OCI-LY7 (cell line): ENCODE measurements at regions not wholly inside any gene's neighbourhood (a gene's known extent, or its start where the extent isn't known, plus 50 kb on each side); places are given as distances from the start of the nearest gene placed in this dataset.

Experiments used
- BruUV-seq: library from RNA; stranded (reverse); fragments of 400-500 nt; replicated peaks from 2 replicates; lab custom pipeline; 2021; lab: Mats Ljungman, UMichigan
- CTCF ChIA-PET: fragments of 300-600 bp; sonication (Branson Sonifier 250); formaldehyde crosslinking; loops from one replicate; lab custom pipeline; 2022; ENCODE audit warnings: antibody characterized with exemption; ENCODE audit not compliant: unreplicated experiment; lab: Charles Lee
- POLR2A ChIA-PET: fragments of 300-600 bp; sonication (Branson Sonifier 250); formaldehyde crosslinking; loops from one replicate; lab custom pipeline; 2022; ENCODE audit warnings: antibody characterized with exemption; lab: Charles Lee
- DNase-seq: peaks from one replicate; pipeline ENCODE4 v3.0.0-alpha.2; 2015; ENCODE audit warnings: low spot score
- H2AFZ ChIP-seq: fragments of 200-600 bp; sonication (generic), shearing (Covaris generic); 2 replicates; pipeline ENCODE4 v1.6.1; 2014; ENCODE audit warnings: mild to moderate bottlenecking, antibody characterized with exemption, low read length, moderate library complexity
- H3K27ac ChIP-seq: fragments of 200-600 bp; sonication (generic); 2 replicates; pipeline ENCODE4 v1.5.1; 2014; ENCODE audit warnings: mixed run types, low read depth, mild to moderate bottlenecking, moderate library complexity, low read length, inconsistent platforms; ENCODE audit not compliant: poor library complexity, severe bottlenecking
- H3K36me3 ChIP-seq: fragments of 200-600 bp; sonication (generic); 2 replicates; pipeline ENCODE4 v1.6.1; 2014; ENCODE audit warnings: mild to moderate bottlenecking, antibody characterized with exemption, low read length, moderate library complexity, mixed read lengths; ENCODE audit not compliant: insufficient read depth
- H3K4me1 ChIP-seq: fragments of 200-600 bp; sonication (generic); 2 replicates; pipeline ENCODE4 v1.5.1; 2014; ENCODE audit warnings: mild to moderate bottlenecking, low read length; ENCODE audit not compliant: insufficient read depth, poor library complexity, severe bottlenecking
- H3K4me2 ChIP-seq: fragments of 200-600 bp; sonication (generic); 2 replicates; pipeline ENCODE4 v1.6.1; 2014; ENCODE audit warnings: mild to moderate bottlenecking, low read length
- H3K4me3 ChIP-seq: fragments of 200-600 bp; sonication (generic); 2 replicates; pipeline ENCODE4 v1.5.1; 2014; ENCODE audit warnings: mild to moderate bottlenecking, low read depth, low read length; ENCODE audit not compliant: poor library complexity, severe bottlenecking
- H3K79me2 ChIP-seq: fragments of 200-600 bp; sonication (generic); 2 replicates; pipeline ENCODE4 v1.6.1; 2016; ENCODE audit warnings: low read depth, mild to moderate bottlenecking, low read length, moderate library complexity, mixed read lengths; ENCODE audit not compliant: insufficient read depth
- H3K9me2 ChIP-seq: fragments of 200-600 bp; sonication (generic); 2 replicates; pipeline ENCODE4 v1.6.1; 2016; ENCODE audit warnings: mild to moderate bottlenecking, low read length, mixed read lengths; ENCODE audit not compliant: insufficient read depth
- H3K9me3 ChIP-seq: fragments of 200-600 bp; sonication (generic); 2 replicates; pipeline ENCODE4 v1.6.1; 2014; ENCODE audit warnings: mild to moderate bottlenecking, mixed run types, low read length, mixed read lengths
- H4K20me1 ChIP-seq: fragments of 200-600 bp; sonication (generic); 2 replicates; pipeline ENCODE4 v1.6.1; 2014; ENCODE audit warnings: mild to moderate bottlenecking, antibody characterized with exemption, low read length, moderate library complexity, mixed read lengths; ENCODE audit not compliant: insufficient read depth
- EZH2phosphoT487 ChIP-seq: fragments of 200-600 bp; sonication (generic); IDR thresholded peaks from 2 replicates; pipeline ENCODE4 v1.6.1; 2018; ENCODE audit warnings: low read depth, borderline replicate concordance, mild to moderate bottlenecking, mixed run types, antibody characterized with exemption, low read length, moderate library complexity, mixed read lengths
- intact Hi-C: fragments of 100-400 bp; cut with micrococcal nuclease; formaldehyde crosslinking; loops from one replicate; pipeline ENCODE4 v1.10.0; 2022; ENCODE audit not compliant: unreplicated experiment
- TF ChIP-seq, protein P1 (sequence below): fragments of 200-600 bp; sonication (generic); conservative IDR thresholded peaks from 2 replicates; pipeline ENCODE4 v1.5.1; 2014; ENCODE audit warnings: mild to moderate bottlenecking, antibody characterized with exemption, low read length, moderate library complexity, mixed read lengths

DNA sequence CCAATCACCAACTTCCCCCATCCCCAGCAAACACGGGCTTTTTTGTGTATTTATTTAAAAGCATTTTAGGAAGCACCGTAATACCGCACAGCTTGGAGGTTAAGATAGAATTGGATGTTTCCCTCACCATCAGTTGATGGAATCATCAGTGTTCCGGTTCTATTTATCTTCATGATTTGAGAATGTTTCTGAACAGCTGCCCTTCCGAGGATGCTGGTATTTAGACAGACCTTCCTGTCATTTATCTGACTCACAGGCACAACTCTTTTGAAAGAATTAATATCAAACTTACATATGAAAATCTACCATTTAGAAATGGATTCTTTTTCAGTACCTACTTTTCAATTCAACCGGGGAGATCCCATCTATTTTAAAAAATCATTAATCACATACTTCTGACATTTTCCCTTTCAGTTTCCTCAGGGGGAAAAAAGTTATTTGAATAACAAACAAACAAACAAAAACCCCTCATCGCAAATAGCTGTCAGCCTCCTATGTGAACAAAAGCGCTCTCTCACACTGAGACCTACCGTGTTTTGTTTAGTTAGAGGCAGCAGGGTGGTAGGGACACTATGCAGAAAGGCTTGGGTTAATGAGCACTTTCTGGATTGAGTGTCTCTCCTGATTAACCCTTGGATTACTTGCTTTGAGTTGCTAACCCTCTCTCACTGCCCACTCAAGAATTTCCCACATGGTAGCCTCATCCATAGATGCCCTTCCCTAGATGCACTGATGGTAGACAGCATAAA is 189.3 kb downstream of the TM9SF2 start:
- DNase-seq = no peak
- Histone ChIP-seq H3K4me2 (no peak overlapping the region), H2AFZ (no peak overlapping the region), H3K4me1 (no peaks in the 10 kb centered on the region), H4K20me1 (no peaks in the 10 kb centered on the region), H3K4me3 (no peak overlapping the region), H3K27ac (no peak overlapping the region), H3K36me3 (no peaks in the 10 kb centered on the region), H3K9me3 (no peaks in the 10 kb centered on the region), H3K9me2 (no peaks in the 10 kb centered on the region), H3K79me2 (no peaks in the 10 kb centered on the region)
- CTCF ChIA-PET = no interaction called here
- POLR2A ChIA-PET = no interaction called here
- BruUV-seq = no TSS peak
- no peak for TF ChIP-seq EZH2phosphoT487
- TF ChIP-seq, protein P1, sequence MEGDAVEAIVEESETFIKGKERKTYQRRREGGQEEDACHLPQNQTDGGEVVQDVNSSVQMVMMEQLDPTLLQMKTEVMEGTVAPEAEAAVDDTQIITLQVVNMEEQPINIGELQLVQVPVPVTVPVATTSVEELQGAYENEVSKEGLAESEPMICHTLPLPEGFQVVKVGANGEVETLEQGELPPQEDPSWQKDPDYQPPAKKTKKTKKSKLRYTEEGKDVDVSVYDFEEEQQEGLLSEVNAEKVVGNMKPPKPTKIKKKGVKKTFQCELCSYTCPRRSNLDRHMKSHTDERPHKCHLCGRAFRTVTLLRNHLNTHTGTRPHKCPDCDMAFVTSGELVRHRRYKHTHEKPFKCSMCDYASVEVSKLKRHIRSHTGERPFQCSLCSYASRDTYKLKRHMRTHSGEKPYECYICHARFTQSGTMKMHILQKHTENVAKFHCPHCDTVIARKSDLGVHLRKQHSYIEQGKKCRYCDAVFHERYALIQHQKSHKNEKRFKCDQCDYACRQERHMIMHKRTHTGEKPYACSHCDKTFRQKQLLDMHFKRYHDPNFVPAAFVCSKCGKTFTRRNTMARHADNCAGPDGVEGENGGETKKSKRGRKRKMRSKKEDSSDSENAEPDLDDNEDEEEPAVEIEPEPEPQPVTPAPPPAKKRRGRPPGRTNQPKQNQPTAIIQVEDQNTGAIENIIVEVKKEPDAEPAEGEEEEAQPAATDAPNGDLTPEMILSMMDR = no peak
- intact Hi-C loops = no loop called here

DNA sequence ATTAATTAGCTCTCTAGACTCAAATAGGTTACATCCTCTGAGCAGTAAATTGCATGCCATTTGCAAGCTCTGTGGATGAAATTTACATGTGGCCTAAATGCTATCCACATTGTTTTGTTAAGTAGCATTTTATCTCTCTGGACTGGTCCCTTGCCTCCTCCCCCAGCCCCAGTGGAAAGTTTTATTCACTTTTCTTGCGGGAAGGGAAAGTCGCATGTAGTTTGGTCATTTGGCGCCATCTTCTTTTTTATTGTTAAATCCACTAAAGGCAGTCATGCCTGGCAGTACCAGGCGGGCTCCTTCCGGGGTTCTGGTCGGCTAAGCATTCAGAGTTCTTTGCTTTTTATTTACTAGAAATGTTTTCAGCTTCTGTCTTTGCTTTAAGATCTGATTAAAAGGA is 188.7 kb downstream of the TM9SF2 start:
- no TSS peak for BruUV-seq
- TF ChIP-seq, protein P1 = no peak
- no peak for TF ChIP-seq EZH2phosphoT487
- Histone ChIP-seq H3K9me3 (no peaks in the 10 kb centered on the region), H4K20me1 (no peaks in the 10 kb centered on the region), H3K9me2 (no peaks in the 10 kb centered on the region), H3K36me3 (no peaks in the 10 kb centered on the region), H2AFZ (no peak overlapping the region), H3K79me2 (no peaks in the 10 kb centered on the region), H3K4me1 (no peaks in the 10 kb centered on the region), H3K4me3 (no peak overlapping the region), H3K27ac (no peak overlapping the region), H3K4me2 (no peak overlapping the region)
- ChIA-PET POLR2A (interaction anchor here (0.6 kb wide), 1 partner anchor 296 kb away, joined by 4 read pairs; no protein-coding TSS in a partner anchor), CTCF (no interaction called here)
- no peak for DNase-seq
- intact Hi-C loops = no loop called here

DNA sequence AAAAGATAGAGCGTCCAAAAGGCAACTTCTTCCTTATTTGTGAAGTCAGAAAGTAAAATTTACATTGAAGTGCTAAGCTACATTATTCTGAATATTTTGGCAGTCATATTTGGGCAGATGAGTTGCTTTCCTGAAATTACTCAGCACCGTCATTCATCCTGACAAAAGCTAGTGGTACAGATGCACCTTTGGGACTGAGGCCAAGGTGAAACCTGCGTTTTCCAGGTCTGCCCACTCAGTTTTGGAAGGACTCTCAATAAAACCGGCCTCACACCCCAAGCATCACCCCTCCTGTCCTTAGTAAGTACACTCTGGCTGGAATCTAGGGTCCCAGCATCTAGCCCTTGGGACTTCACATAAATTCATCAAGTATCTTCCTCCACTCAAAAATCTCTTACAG is 187.5 kb downstream of the TM9SF2 start:
- Histone ChIP-seq H3K4me1 (no peaks in the 10 kb centered on the region), H3K9me2 (no peaks in the 10 kb centered on the region), H3K4me2 (no peak overlapping the region), H4K20me1 (no peaks in the 10 kb centered on the region), H3K27ac (no peak overlapping the region), H3K36me3 (no peaks in the 10 kb centered on the region), H3K9me3 (no peaks in the 10 kb centered on the region), H3K79me2 (no peaks in the 10 kb centered on the region), H2AFZ (no peak overlapping the region), H3K4me3 (no peak overlapping the region)
- intact Hi-C loops = no loop called here
- no peak for DNase-seq
- no TSS peak for BruUV-seq
- ChIA-PET POLR2A (no interaction called here), CTCF (no interaction called here)
- TF ChIP-seq, protein P1 = no peak
- no peak for TF ChIP-seq EZH2phosphoT487
